H54 (cell line): ENCODE measurements at regions not wholly inside any gene's neighbourhood (a gene's known extent, or its start where the extent isn't known, plus 50 kb on each side); places are given as distances from the start of the nearest gene placed in this dataset.
A peak's percentile ranks its signal among the peaks of the same experiment; 100 is the strongest.

ENCODE experiments used
- DNase-seq: peaks from one replicate; pipeline ENCODE4 v3.0.0; 2011; ENCODE audit warnings: low spot score, mixed read lengths; ENCODE audit not compliant: insufficient read length
- FAIRE-seq: peaks from 3 replicates; lab custom pipeline; 2011; peaks lifted over from hg19 to GRCh38; lab: Jason Lieb, UNC
- POLR2A ChIP-seq: IDR thresholded peaks from 2 replicates; pipeline ENCODE4 v1.6.1; 2011; ENCODE audit warnings: low read depth, mild to moderate bottlenecking, low read length

DNA sequence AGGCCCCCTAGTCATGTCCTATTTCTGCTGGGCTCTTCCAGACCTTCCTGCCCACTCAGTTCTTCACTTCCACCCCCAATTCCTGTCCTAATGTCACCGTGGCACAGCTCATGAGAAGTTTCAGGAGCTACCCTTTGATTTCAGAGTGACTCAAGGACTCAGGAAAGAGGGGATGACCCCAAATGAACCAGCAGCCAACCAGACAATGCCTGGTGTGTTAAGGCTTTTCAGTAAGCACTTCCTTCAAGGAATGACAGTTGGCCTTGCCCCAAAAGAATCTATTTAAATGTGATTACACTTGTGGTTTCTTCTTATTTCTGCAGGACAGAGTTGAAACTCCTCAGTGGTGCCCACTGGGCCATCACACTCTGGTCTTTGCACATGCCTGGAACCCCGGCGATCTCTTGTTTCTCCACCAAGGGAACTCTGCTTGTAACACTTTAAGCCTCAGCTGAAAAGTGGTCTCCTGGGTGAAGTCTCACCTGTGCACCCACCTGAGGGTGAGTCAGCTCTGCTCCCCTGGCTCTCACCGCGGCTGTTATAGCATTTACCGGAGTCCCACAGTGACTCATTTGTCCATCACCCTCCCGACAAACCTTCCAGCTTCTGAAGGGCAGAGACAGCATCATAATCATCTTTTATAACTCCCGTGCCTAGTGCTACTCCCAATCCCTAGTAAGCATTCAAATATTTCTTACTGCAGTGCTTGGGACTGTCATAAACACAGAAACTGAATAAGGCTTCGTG is 123.0 kb upstream of the SVIL start:
- FAIRE-seq (peak; percentile 78), DNase-seq (no peak)
- TF ChIP-seq POLR2A, result no peak

DNA sequence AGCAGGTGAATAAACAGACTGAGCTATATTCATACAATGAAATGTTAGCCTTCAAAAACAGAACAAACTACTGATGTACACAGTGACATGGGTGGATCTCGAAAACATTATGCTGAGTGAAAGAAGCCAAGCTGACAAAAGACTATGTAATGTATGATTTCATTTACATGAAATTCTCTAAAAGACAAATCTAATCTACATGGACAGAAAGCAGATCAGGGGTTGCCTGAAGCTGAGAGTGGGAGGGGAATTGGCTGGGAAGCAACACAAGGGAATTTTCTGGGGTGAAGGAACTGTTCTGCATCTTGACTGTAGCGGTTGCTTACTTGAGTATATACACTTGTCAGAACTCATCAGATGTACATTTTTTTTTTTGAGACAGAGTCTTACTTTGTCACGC is 121.7 kb upstream of the SVIL start:
- DNase-seq (no peak), FAIRE-seq (no peak)
- TF ChIP-seq POLR2A, result no peak

DNA sequence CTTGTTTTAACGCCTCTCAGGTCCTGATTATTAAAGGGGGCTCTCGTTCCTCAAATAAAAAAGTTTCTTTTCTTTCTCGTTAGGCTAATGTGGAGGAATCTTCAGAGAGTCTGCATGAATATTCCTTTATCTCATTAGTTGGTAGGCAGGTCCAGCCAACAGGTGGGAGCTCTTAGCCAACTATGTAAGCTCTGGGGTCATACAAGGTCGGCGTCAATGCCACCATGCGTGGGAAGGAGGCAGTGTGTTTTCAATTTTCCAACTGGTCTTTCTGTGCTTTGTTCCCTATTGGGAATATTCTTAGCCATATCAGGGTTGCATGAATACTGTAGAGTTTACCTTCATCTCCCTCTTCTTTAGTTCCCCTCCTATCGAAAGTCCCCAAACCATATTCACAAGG is 118.5 kb upstream of the SVIL start:
- no peak for TF ChIP-seq POLR2A
- FAIRE-seq (no peak), DNase-seq (no peak)

- FAIRE-seq, result no peak
- TF ChIP-seq POLR2A, result no peak
- DNase-seq, result no peak
Observed at GRCh38 chr10:29751684-29752083, 116.9 kb upstream of the SVIL start.

DNA sequence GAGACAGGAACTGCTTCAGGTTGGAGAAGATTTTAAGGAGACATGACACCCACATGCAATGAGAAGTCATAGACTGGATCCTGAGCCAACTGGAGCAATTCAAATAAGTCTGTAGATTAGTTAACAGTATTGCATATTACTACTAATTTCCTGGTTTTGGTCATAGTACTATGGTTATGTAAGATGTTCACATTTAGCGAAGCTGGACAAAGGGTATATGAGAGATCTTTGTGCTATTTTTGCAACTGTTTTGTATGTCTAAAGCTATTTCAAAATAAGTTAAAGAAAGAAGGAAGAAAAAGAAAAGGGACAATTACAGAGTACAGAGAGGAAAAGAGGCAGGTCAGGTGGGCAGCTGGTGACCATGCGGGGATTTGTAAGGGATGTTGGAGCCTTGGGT is 116.5 kb upstream of the SVIL start:
- no peak for TF ChIP-seq POLR2A
- FAIRE-seq (no peak), DNase-seq (no peak)

- no peak for DNase-seq
- TF ChIP-seq POLR2A, result no peak
- no peak for FAIRE-seq
Observed at GRCh38 chr10:29749150-29749549, 114.4 kb upstream of the SVIL start.

DNA sequence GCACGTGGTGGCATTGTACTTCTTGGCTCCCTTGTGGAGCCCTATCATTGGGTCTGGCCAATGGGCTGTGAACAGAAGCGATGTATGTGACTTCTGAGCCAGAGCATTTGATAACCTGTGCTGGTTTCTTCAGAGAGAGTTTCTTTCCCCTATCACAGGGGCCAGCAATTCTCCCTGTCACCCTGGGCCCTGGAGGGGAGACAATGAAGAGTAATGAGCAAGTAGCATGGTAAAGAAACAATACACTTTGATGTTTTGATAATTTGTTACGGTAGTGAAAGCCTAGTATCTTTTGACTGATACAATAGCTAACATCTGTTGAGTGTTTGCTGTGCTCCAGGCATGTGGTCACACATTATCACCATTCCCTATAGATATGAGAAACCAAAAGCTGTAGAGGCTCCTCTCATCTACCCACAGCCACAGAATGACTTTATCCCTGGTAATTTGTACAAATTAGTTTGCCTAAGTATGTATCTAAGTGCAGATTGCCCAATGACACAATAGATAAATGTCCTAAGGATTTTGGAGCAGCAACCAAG is 113.4 kb upstream of the SVIL start:
- DNase-seq (no peak), FAIRE-seq (no peak)

GRCh38 chr10:29746080-29746797 is 111.5 kb upstream of the SVIL start:
- FAIRE-seq, result peak; percentile 50

More for the DNA sequence above, 113.4 kb upstream of the SVIL start:
- TF ChIP-seq POLR2A, result no peak

DNA sequence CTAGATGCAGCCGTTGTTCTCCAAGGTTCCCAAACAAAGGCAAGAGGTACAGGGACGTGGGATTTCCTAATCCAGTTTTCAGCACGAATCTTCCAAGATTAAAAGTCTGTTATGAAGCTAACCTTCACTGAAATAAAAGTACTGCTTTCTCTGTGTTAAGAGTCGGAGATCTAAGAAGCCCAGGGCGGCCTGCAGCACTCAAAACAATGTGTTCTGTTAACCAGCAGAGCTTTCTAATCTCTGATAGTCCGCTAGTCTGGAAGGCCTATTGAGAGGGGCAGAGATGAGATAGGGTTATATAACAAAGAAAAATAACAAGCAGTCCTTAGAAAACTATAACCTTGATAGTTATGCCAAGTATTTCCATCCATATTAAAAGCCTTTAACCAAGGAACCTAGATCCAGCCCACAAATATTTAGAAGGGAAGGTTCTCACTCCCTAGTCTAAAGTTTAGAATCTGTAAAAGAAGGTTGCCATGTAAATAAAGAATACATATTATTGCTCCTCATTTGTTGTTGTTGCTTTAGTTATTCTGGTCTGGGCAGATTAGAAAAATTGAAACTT is 106.3 kb upstream of the SVIL start:
- FAIRE-seq (no peak), DNase-seq (no peak)
- no peak for TF ChIP-seq POLR2A

More at GRCh38 chr10:29746080-29746797, 111.5 kb upstream of the SVIL start:
- DNase-seq, result no peak
- no peak for TF ChIP-seq POLR2A

- FAIRE-seq (no peak), DNase-seq (no peak)
- TF ChIP-seq POLR2A, result no peak
Observed at GRCh38 chr10:29738341-29738740, 103.6 kb upstream of the SVIL start.

DNA sequence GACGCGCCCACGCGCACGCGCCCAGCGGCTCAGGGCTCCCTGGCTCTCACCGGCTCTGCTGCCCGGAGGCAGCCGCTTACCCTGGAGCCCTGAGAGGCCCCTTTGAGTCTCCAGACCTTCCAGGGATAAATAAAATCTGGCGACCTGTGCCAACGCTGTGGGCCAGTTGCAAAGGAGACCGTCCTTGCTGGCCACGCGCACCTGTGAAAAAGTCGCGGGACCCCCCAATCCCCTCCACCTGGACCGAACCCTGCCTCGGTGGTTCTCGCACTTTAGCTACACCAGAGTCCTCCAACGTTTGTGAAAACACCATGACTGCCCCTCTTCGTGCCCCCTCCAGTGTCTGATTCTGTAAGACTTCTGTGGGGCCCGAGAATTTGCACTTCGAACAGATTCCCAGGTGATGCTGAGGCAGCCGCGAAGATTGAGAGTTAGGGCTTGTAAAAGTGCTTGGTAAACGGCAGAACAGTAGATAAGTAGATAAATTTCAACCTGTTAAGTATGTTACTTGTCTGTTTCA is 102.4 kb upstream of the SVIL start:
- no peak for DNase-seq
- no peak for FAIRE-seq
- TF ChIP-seq POLR2A, result no peak

DNA sequence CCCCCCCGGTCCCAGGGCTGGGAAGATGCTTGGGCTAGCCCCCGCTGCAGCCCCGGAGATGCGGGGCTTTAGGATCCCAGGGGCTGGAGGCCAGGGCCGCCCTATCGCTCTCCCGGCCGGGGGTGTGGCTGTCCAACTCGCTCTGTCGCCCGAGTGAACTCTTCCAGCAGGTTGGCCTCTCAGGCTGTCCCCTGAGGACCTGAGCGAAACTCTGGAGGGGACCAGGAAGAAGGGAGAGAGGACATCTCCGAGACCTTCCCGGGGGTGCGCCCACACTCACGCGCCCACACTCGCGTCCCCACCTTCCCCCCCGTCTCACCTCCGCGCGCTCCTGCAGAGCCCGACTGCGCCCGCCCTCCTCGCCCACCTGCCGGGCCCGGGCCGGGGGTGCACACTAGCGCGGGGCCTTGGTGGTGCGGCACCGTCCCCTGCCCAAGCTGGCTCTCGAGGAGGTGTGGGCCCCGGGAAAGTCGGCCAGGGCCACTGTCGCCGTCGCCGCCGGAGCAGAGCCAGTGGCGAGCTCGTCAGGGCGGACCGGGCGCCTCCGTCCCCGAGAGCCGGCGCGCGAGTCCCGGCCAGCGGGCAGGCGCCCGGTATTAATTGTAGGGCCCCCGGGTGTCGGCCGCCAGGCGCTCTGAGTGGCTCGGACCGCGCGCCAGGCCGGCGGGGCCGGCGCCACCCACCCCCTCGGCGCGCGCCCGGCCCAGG is 101.7 kb upstream of the SVIL start:
- peak; percentile 89 for DNase-seq
- FAIRE-seq, result no peak

GRCh38 chr10:29735628-29736365 is 101.0 kb upstream of the SVIL start:
- TF ChIP-seq POLR2A, result peak; percentile 41
- FAIRE-seq (no peak), DNase-seq (peak; percentile 93)

More for the DNA sequence above, 101.7 kb upstream of the SVIL start:
- TF ChIP-seq POLR2A, result no peak
